Immature natural killer cell (primary cell): ENCODE measurements at regions not wholly inside any gene's neighbourhood (a gene's known extent, or its start where the extent isn't known, plus 50 kb on each side); places are given as distances from the start of the nearest gene placed in this dataset.

Experiments used
- DNase-seq, 3 donors: peaks; one replicate each; pipeline ENCODE4 v3.0.0; 2022; ENCODE audit warnings: mixed read lengths in 1 of 3
- H3K27ac Mint-ChIP-seq, 6 donors: one replicate each; pipeline ENCODE4 v1.8.0; 2020; ENCODE audit warnings: mixed read lengths in 6 of 6, mild to moderate bottlenecking in 5 of 6, inconsistent platforms in 4 of 6, moderate library complexity in 3 of 6
- H3K27me3 Mint-ChIP-seq, 3 donors: one replicate each; pipeline ENCODE4 v1.8.0; 2020 to 2021; ENCODE audit warnings: low read depth in 3 of 3, mild to moderate bottlenecking in 3 of 3, mixed read lengths in 3 of 3, moderate library complexity in 3 of 3, inconsistent platforms in 1 of 3
- H3K36me3 Mint-ChIP-seq, 3 donors: one replicate each; pipeline ENCODE4 v1.8.0; 2020; ENCODE audit warnings: mixed read lengths in 3 of 3, inconsistent platforms in 2 of 3, mild to moderate bottlenecking in 2 of 3
- H3K4me1 Mint-ChIP-seq, 2 donors: one replicate each; pipeline ENCODE4 v1.8.0; 2020; ENCODE audit warnings: inconsistent platforms in 2 of 2, mild to moderate bottlenecking in 2 of 2, mixed read lengths in 2 of 2, moderate library complexity in 1 of 2
- H3K4me3 Mint-ChIP-seq, 5 donors: one replicate each; pipeline ENCODE4 v1.8.0; 2020; ENCODE audit warnings: mild to moderate bottlenecking in 5 of 5, mixed read lengths in 5 of 5, inconsistent platforms in 3 of 5, moderate library complexity in 3 of 5
- H3K9me3 Mint-ChIP-seq, 6 donors: one replicate each; pipeline ENCODE4 v1.8.0; 2020; ENCODE audit warnings: mild to moderate bottlenecking in 6 of 6, mixed read lengths in 6 of 6, inconsistent platforms in 4 of 6, moderate library complexity in 3 of 6

DNA sequence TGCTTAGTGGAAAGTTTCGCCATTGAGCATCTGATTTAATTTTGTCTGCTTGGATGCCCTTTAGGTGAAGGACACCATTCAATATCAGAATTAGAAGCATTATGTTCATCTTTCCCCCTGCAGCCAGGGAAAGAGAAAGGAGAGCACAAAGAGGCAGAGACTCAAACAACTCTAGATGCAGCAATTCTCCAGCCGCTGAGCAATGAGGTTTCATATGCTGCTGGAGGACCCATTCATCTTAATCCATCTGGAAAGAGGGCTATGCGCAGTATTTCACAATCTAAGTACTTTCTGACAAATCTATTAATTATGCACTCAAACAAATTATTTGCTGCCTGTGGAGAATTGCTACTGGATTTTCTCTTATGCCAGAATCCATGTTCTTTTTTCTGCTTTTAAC lies 527.0 kb upstream of the TUSC1 start:
- DNase-seq, result no peak
- Mint-ChIP-seq H3K9me3 (peaks cover 5 to 44% (median 23%) of the 10 kb centered on the region in 6 donors), H3K4me1 (no peaks in the 10 kb centered on the region), H3K27ac (no peak overlapping the region), H3K27me3 (no peaks in the 10 kb centered on the region), H3K36me3 (no peaks in the 10 kb centered on the region), H3K4me3 (no peak overlapping the region)

DNA sequence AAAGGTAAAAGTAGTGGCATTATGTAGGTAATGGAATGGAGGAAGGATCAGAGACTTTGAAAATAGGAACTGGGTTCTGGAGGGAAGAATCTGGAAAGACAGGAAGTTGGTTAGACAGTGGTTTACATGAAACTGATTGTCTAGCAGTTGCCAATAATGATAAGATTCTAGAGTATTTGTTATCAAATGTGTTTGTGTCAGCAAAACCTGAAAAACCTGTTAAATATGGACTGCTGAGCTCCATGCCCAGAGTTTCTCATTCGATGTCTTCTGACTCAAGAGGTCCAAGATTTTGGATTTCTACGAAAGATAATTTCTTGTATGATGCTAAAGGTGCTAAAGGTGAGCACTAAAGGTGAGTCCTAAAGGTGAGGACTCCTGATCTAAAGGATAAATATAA lies 515.0 kb upstream of the TUSC1 start:
- DNase-seq, result no peak
- peaks cover 0 to 1% (median 0%) of the 10 kb centered on the region in 3 donors for H3K27me3 Mint-ChIP-seq
- H3K36me3 Mint-ChIP-seq, result peaks cover 0 to 3% (median 0%) of the 10 kb centered on the region in 3 donors
- no peak overlapping the region for H3K27ac Mint-ChIP-seq
- H3K9me3 Mint-ChIP-seq, result peaks cover 24 to 77% (median 31%) of the 10 kb centered on the region in 6 donors
- no peaks in the 10 kb centered on the region for H3K4me1 Mint-ChIP-seq
- no peak overlapping the region for H3K4me3 Mint-ChIP-seq

DNA sequence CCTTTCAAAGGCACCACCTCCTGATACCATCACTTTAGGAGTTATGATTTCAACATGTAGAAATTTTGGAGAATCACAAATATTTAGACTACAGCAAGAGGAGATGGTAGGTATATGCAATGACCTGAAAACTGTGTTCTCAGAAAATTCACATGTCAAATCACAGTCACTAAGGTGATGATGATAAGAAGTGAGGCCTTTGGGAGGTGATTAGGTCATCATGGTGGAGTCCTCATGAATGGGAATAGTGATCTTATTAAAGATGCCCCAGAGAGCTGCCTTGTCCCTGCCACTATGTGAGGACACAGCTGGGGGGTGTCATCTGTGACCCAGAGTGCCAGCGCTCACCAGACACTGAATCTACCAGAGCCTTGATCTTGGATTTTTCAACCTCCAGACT lies 513.5 kb upstream of the TUSC1 start:
- no peak for DNase-seq
- peaks cover 0 to 1% (median 0%) of the 10 kb centered on the region in 3 donors for H3K27me3 Mint-ChIP-seq
- H3K4me1 Mint-ChIP-seq, result no peaks in the 10 kb centered on the region
- no peak overlapping the region for H3K27ac Mint-ChIP-seq
- H3K4me3 Mint-ChIP-seq, result no peak overlapping the region
- H3K36me3 Mint-ChIP-seq, result peaks cover 0 to 3% (median 0%) of the 10 kb centered on the region in 3 donors
- H3K9me3 Mint-ChIP-seq, result peaks cover 30 to 82% (median 39%) of the 10 kb centered on the region in 6 donors

DNA sequence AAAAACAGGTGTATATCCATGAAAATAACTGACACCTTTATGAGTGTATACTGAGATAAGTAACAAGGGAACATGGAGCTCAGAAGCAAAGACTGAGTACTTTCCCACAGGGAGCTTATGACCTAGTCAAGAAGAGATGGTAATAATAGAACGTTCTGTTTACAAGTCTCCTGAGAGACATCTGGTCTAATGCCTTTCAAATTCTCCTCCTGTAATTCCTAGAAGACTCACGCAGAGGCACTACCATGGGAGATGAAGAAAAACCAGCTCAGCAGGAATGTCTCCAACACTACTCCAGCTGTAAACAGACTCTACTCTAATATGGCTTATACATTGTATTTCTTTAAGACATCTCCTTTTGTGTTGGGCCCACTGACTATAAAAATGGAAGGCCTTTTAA lies 503.6 kb upstream of the TUSC1 start:
- Mint-ChIP-seq H3K4me3 (no peak overlapping the region), H3K9me3 (peaks cover 5 to 55% (median 30%) of the 10 kb centered on the region in 6 donors)
- no peak for DNase-seq

DNA sequence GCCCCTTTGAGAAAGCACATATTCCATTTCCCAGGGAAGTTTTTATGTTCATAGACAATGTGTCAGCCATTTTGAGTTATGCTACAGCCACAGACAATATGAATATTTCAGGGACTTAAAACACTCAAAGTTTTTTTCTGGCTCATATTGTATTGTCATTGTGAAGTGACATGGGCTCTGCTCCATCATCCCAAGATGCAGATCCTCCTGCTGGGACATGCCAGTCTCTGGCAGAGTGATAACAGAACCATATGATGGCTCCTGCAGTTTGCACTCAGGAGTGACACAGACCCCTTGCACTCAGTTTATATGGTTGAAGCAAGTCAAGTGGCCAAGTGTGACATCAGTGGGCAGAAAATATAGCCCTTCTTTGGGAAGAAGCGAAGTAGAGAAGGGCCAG lies 498.4 kb upstream of the TUSC1 start:
- H3K27ac Mint-ChIP-seq, result no peak overlapping the region
- no peaks in the 10 kb centered on the region for H3K36me3 Mint-ChIP-seq
- DNase-seq, result no peak
- no peak overlapping the region for H3K4me3 Mint-ChIP-seq
- H3K4me1 Mint-ChIP-seq, result no peaks in the 10 kb centered on the region
- peaks cover 0 to under 1% (median 0%) of the 10 kb centered on the region in 3 donors for H3K27me3 Mint-ChIP-seq
- H3K9me3 Mint-ChIP-seq, result peaks cover 5 to 61% (median 29%) of the 10 kb centered on the region in 6 donors

More for the DNA sequence above, 503.6 kb upstream of the TUSC1 start:
- Mint-ChIP-seq H3K27me3 (peaks cover 0 to 1% (median 0%) of the 10 kb centered on the region in 3 donors), H3K27ac (no peak overlapping the region), H3K36me3 (no peaks in the 10 kb centered on the region), H3K4me1 (no peaks in the 10 kb centered on the region)

DNA sequence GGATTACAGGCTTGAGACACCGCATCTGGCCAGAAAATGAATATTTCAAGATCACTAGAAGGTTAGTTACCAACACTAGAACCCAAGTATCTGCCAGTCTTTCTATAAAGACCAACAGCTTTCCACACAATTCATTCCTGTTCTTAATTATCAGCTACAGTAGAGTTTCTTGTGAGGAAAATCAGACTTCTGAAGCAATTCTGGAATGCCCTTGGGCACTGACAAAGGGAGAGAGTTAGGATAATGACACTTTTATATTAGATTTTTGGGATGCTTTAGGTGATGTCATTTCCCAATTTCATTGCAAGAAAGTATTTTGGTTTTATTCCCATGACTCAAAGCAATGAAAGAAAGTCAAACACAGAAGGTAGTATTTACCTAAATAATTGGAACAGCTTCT lies 497.0 kb upstream of the TUSC1 start:
- DNase-seq, result no peak
- Mint-ChIP-seq H3K27me3 (peaks cover 0 to under 1% (median 0%) of the 10 kb centered on the region in 3 donors), H3K36me3 (no peaks in the 10 kb centered on the region), H3K27ac (no peak overlapping the region), H3K4me1 (no peaks in the 10 kb centered on the region), H3K9me3 (peaks cover 10 to 60% (median 25%) of the 10 kb centered on the region in 6 donors), H3K4me3 (no peak overlapping the region)

DNA sequence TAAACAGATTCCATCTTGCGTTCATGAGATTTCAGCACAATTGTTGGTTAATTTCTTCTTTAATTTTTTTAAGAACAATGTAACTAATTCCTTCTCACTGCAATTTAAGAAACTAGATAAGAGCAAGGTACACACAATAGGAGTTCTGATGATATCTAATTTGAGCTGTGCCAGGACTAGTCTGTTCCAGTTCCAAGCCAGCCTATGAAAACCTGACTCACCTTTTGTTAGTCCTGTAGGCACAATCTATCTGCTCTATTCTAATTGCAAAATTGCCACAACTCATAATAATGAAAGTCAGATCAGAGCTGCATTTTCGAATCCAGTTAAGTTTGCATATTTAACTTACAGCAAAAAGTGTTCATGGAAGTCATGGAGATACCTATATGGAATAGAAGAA lies 494.1 kb upstream of the TUSC1 start:
- DNase-seq, result no peak
- H3K36me3 Mint-ChIP-seq, result no peaks in the 10 kb centered on the region
- no peak overlapping the region for H3K27ac Mint-ChIP-seq
- H3K4me1 Mint-ChIP-seq, result no peaks in the 10 kb centered on the region
- H3K27me3 Mint-ChIP-seq, result peaks cover 0 to 2% (median 0%) of the 10 kb centered on the region in 3 donors
- peaks cover 3 to 61% (median 24%) of the 10 kb centered on the region in 6 donors for H3K9me3 Mint-ChIP-seq
- H3K4me3 Mint-ChIP-seq, result no peak overlapping the region

DNA sequence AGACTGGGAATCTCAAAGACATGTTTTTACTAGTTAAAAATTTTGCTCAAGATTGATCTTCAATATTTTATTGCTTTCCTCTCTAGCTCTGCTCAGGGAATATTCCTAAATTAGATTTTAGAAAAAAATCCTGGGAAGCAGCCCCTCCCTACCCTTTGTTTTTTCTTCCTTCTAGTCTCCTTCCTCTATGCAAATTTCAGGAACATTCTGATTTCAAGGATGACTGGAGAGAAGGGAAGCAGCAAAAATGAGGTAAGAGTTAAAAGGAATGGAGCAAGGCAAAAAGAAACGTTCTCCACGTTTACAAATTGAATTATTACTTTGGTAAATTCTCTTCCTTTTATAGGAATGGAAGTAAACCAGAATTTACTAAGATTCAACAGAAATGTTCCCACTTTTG lies 493.4 kb upstream of the TUSC1 start:
- H3K27ac Mint-ChIP-seq, result no peak overlapping the region
- no peaks in the 10 kb centered on the region for H3K36me3 Mint-ChIP-seq
- H3K4me1 Mint-ChIP-seq, result no peaks in the 10 kb centered on the region
- peaks cover 3 to 56% (median 23%) of the 10 kb centered on the region in 6 donors for H3K9me3 Mint-ChIP-seq
- DNase-seq, result no peak
- H3K27me3 Mint-ChIP-seq, result peaks cover 0 to 2% (median 0%) of the 10 kb centered on the region in 3 donors
- H3K4me3 Mint-ChIP-seq, result no peak overlapping the region

DNA sequence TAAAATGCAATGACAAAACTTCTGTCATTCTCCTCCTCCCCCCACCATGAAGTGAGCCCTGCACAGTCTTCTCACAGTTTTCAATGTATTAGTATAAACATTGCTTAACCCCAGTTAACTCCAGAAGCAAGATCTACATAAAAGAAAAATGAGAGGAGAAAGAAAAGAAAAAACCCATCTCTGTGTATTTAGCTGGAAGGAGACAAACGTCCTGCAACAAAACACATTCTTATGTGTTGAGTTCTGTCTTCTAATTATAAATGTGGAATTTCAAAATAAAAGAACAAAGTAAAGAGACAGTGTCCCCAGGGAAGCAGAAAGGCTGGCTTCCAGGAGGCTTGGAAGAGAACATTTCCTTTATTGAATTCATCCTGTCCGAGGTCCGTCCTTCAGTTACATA lies 491.9 kb upstream of the TUSC1 start:
- Mint-ChIP-seq H3K9me3 (peaks cover 4 to 50% (median 27%) of the 10 kb centered on the region in 6 donors), H3K4me3 (no peak overlapping the region), H3K36me3 (no peaks in the 10 kb centered on the region), H3K27me3 (peaks cover 0 to 2% (median 0%) of the 10 kb centered on the region in 3 donors), H3K27ac (no peak overlapping the region), H3K4me1 (no peaks in the 10 kb centered on the region)
- no peak for DNase-seq

DNA sequence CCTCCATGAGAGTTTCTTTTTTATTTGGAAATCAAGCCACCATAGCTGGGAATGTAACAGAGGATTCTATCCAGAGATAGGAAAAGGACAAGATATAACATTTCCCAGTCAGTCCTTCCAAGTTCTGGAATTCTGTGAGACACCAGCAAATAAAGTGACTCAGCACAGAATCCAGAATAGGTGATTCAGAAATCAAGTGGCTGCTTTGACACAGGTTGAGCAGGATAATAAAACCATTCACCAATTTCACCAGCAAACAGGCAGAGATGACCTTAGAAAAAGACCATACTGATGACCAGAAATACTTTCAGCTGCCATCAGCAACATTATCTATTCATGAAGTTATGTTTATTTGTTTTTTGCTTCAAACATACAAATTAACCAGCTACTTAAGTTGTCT lies 491.5 kb upstream of the TUSC1 start:
- H3K4me1 Mint-ChIP-seq, result no peaks in the 10 kb centered on the region
- H3K9me3 Mint-ChIP-seq, result peaks cover 4 to 53% (median 28%) of the 10 kb centered on the region in 6 donors
- H3K36me3 Mint-ChIP-seq, result no peaks in the 10 kb centered on the region
- H3K27me3 Mint-ChIP-seq, result peaks cover 0 to 2% (median 0%) of the 10 kb centered on the region in 3 donors
- no peak overlapping the region for H3K4me3 Mint-ChIP-seq
- no peak for DNase-seq
- H3K27ac Mint-ChIP-seq, result no peak overlapping the region

DNA sequence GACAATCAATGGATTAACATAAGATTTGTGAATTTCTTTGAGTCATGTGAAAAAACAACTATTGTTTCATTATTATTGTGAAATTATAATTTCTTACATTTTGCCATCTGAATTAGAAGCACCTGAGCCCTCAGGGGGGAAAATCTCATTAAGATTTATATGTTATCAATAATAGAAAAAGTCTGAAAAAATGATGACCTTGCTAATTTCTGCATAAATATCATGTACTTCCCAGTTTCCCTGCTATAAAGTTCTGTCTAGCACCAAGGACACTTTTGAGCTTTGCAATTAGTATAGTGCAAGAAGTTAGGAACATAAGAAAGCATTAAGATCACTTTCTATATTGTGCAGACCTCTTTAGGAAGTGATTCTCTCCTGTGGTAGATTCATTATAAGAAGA lies 488.3 kb upstream of the TUSC1 start:
- no peaks in the 10 kb centered on the region for H3K4me1 Mint-ChIP-seq
- peaks cover 0 to 3% (median 0%) of the 10 kb centered on the region in 3 donors for H3K27me3 Mint-ChIP-seq
- no peak overlapping the region for H3K4me3 Mint-ChIP-seq
- DNase-seq, result no peak
- peaks cover 7 to 55% (median 24%) of the 10 kb centered on the region in 6 donors for H3K9me3 Mint-ChIP-seq
- H3K36me3 Mint-ChIP-seq, result no peaks in the 10 kb centered on the region
- no peak overlapping the region for H3K27ac Mint-ChIP-seq

DNA sequence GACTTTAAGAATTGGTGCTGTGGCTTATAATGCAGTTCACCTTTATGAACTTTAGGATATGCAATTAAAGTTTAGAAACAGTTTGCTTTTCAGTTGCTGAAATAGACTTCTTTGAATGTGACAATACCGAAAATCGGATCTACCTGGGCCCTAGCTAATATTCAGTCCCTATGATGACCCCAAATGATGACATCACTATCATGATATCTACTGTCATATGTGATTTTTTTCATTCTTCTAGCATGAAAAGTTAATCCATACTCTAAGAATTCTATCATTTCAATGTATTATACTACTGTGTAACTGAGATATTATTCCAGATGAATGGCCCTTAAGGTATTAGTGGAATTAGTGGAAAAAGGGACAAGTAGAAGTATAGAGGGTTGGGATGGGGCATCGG lies 487.2 kb upstream of the TUSC1 start:
- peaks cover 0 to 3% (median 0%) of the 10 kb centered on the region in 3 donors for H3K27me3 Mint-ChIP-seq
- H3K4me3 Mint-ChIP-seq, result no peak overlapping the region
- no peak overlapping the region for H3K27ac Mint-ChIP-seq
- H3K36me3 Mint-ChIP-seq, result no peaks in the 10 kb centered on the region
- no peak for DNase-seq
- H3K4me1 Mint-ChIP-seq, result no peaks in the 10 kb centered on the region
- peaks cover 7 to 51% (median 24%) of the 10 kb centered on the region in 6 donors for H3K9me3 Mint-ChIP-seq

DNA sequence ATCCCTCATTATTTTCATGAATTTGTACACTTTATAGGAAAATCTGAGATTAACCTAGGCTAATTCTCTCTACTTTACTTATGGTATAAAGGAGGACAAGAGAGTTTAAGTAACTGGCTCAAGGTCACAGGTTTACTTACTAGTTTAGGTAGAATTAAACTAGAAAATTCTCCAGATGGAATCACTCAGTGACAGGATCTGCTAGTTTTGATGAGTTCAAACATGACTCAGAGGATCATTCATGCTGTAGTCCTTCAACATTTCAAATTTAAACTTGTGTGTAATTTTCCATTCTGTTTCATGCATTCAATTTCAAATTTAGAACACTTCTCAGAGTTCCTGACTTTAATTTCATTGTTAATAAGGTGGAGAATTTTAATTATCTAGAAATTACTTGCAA lies 485.7 kb upstream of the TUSC1 start:
- Mint-ChIP-seq H3K4me1 (no peaks in the 10 kb centered on the region), H3K27ac (no peak overlapping the region), H3K4me3 (no peak overlapping the region), H3K36me3 (no peaks in the 10 kb centered on the region), H3K9me3 (peaks cover 12 to 51% (median 25%) of the 10 kb centered on the region in 6 donors), H3K27me3 (peaks cover 0 to 1% (median 0%) of the 10 kb centered on the region in 3 donors)
- no peak for DNase-seq

DNA sequence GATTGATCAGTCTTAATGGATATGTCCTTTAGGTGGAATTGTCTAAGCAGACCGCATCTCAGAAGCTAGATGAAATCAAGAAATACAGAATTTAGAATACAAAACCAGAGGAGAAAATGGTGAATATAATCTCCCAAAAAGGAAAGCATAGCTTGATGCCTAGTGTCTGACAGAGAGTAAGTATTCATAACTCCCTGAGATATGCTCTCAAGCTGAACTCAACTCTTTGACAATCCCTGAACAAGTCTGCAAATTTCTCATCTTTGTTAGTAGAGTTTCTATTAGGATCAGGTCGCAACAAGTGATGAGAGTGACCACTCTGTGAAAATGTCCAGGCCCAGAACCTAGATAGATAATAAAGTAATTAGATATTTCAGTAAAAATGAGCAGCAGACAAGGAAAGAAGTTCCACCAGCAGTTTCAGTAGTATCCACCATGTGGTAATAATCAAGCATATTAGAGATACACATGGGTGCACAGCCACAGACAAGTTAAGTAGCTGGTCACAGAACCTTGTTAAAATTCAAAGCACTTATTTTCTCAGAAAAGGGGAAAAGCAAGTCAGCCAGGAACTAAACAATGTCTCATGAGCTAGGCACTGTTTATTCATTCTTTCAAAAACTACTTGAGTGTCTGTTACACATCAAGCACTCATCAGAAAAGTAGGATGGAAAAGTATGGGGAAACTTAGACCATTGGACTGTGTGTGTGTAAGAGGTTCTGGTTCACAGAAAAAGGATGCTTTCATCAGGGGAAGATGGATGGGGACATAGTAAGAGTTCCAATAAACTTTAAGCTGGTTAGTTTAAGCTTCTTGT lies 481.5 kb upstream of the TUSC1 start:
- Mint-ChIP-seq H3K4me3 (no peak overlapping the region), H3K4me1 (no peaks in the 10 kb centered on the region), H3K27ac (no peak overlapping the region), H3K9me3 (peaks cover 17 to 51% (median 31%) of the 10 kb centered on the region in 6 donors), H3K27me3 (peaks cover 0 to 1% (median 0%) of the 10 kb centered on the region in 3 donors), H3K36me3 (no peaks in the 10 kb centered on the region)
- DNase-seq, result no peak
